Upper lobe of left lung (tissue), 4 donors: ENCODE measurements at regions not wholly inside any gene's neighbourhood (a gene's known extent, or its start where the extent isn't known, plus 50 kb on each side); places are given as distances from the start of the nearest gene placed in this dataset.

ENCODE experiments used
- EP300 ChIP-seq, 4 donors: sonication (generic); formaldehyde crosslinking; IDR thresholded peaks; one replicate each; pipeline ENCODE4 v1.5.1; 2017; ENCODE audit warnings: antibody characterized with exemption in 4 of 4, control low read depth in 2 of 4
- POLR2A ChIP-seq, 4 donors: fragments of 450-650 bp; IDR thresholded peaks; one replicate each; pipeline ENCODE4 v1.5.1; 2016 to 2017; ENCODE audit warnings: antibody characterized with exemption in 4 of 4, mild to moderate bottlenecking in 2 of 4
- TF ChIP-seq, protein P1 (sequence below), 6 experiments: fragments of 450-650 bp in 4 of 6; fragments of 200-600 bp in 2 of 6; sonication (generic) in 2 of 6; IDR thresholded peaks; one replicate each; pipeline ENCODE4 v1.5.1; 2016 to 2019; ENCODE audit warnings: antibody characterized with exemption in 6 of 6

DNA sequence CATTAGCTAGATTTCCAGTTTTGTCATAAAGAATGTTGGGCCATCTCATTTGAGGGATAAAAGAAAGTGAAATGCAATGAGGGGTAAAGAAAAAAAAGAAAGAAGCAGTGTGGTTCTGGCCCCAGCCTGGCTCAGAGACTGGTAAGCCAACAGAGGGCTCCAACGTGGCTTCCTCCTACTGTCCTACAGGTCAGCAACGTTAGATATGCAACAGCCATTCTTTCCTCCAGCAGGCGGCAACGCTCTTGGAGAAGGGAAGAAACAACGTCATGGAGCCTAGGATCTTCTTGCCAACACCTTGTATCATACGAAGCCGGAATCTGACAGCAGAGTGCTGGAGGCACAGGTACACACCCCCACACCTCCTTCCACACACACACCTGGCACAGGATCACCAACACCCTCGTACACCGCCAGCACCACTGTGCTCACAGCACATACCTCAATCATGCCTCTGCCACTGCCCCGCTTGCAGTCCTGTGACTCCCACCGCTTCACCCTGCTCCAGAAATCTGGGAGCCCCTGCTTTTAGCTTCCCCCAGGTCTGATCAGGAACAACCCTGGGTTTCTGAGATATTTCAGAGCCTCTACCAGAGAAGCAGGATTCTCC lies 102.8 kb downstream of the RPAP3 start:
- no peak for TF ChIP-seq POLR2A (IDR thresholded peaks at IDR 0.05)
- TF ChIP-seq, protein P1, sequence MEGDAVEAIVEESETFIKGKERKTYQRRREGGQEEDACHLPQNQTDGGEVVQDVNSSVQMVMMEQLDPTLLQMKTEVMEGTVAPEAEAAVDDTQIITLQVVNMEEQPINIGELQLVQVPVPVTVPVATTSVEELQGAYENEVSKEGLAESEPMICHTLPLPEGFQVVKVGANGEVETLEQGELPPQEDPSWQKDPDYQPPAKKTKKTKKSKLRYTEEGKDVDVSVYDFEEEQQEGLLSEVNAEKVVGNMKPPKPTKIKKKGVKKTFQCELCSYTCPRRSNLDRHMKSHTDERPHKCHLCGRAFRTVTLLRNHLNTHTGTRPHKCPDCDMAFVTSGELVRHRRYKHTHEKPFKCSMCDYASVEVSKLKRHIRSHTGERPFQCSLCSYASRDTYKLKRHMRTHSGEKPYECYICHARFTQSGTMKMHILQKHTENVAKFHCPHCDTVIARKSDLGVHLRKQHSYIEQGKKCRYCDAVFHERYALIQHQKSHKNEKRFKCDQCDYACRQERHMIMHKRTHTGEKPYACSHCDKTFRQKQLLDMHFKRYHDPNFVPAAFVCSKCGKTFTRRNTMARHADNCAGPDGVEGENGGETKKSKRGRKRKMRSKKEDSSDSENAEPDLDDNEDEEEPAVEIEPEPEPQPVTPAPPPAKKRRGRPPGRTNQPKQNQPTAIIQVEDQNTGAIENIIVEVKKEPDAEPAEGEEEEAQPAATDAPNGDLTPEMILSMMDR (IDR thresholded peaks at IDR 0.05), result no peak
- no peak for TF ChIP-seq EP300 (IDR thresholded peaks at IDR 0.05)
